ENCODE measurements at regions not wholly inside any gene's neighbourhood (a gene's known extent, or its start where the extent isn't known, plus 50 kb on each side); places are given as distances from the start of the nearest gene placed in this dataset.
"Not testable (repeated sequence)": the region's sequence is repeated elsewhere in the genome, so short reads cannot be mapped to it uniquely, and the experiment has no call there.

GRCh38 chr16:73142053-73142854 is 94.3 kb upstream of the ZFHX3 start:
- DNase-seq = no peak

- peak; percentile 33 to 45 for DNase-seq
Measured at GRCh38 chr16:73140929-73141328, 93.0 kb upstream of the ZFHX3 start.

- no peak for DNase-seq
Measured at GRCh38 chr16:73131156-73131862, 83.4 kb upstream of the ZFHX3 start.

GRCh38 chr16:73129455-73129854 is 81.5 kb upstream of the ZFHX3 start:
- DNase-seq = no peak

GRCh38 chr16:73126525-73126853 is 78.6 kb upstream of the ZFHX3 start:
- no peak for DNase-seq

- no peak for DNase-seq
Measured at GRCh38 chr16:73125850-73126524, 78.1 kb upstream of the ZFHX3 start.

- no peak for DNase-seq
Measured at GRCh38 chr16:73124665-73125375, 76.9 kb upstream of the ZFHX3 start.

GRCh38 chr16:73124097-73124652 is 76.2 kb upstream of the ZFHX3 start:
- no peak for DNase-seq

- DNase-seq = no peak
Measured at GRCh38 chr16:73122604-73123391, 74.9 kb upstream of the ZFHX3 start.

- DNase-seq = no peak
Measured at GRCh38 chr16:73116576-73116975, 68.6 kb upstream of the ZFHX3 start.

GRCh38 chr16:73113336-73113735 is 65.4 kb upstream of the ZFHX3 start:
- DNase-seq = no peak

- DNase-seq = no peak
Measured at GRCh38 chr16:73108195-73108963, 60.5 kb upstream of the ZFHX3 start.

- DNase-seq = no peak
Measured at GRCh38 chr16:73107371-73107770, 59.4 kb upstream of the ZFHX3 start.

- no peak for DNase-seq
Measured at GRCh38 chr16:73106329-73107034, 58.6 kb upstream of the ZFHX3 start.

GRCh38 chr16:73101568-73101967 is 53.6 kb upstream of the ZFHX3 start:
- DNase-seq = no peak

GRCh38 chr16:73099601-73100000 is 51.7 kb upstream of the ZFHX3 start:
- DNase-seq = not testable (repeated sequence)

Data from NCI-H524 (cell line).